ENCODE measurements at regions not wholly inside any gene's neighbourhood (a gene's known extent, or its start where the extent isn't known, plus 50 kb on each side); places are given as distances from the start of the nearest gene placed in this dataset.
"Not testable (repeated sequence)": the region's sequence is repeated elsewhere in the genome, so short reads cannot be mapped to it uniquely, and the experiment has no call there.

DNA sequence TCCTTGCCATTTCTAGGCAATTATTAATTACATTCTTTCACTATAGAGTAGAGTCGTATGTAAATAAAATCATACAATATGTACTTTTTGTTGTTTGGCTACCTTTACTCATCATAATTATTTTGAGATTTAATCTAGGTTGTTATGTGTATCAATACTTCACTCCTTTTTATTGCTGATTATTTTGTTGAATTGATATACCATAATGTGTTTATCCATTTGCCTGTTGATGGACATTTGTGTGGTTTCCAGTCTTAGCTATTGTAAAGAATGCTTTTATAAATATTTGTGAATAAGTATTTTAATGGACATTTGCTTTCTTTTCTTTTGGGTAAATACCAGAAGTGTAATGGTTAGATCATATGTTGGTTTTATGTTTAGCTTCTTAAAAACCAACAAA lies 174.0 kb downstream of the RAMP3 start:
- Histone ChIP-seq H3K9me3 (ENCODE audit: low read length) (no peaks in the 10 kb centered on the region), H3K4me3 (ENCODE audit: low read length) (no peak overlapping the region), H3K36me3 (ENCODE audit: insufficient read depth, low read length) (no peaks in the 10 kb centered on the region), H3K27me3 (ENCODE audit: insufficient read depth, low read length) (no peaks in the 10 kb centered on the region), H3K4me1 (ENCODE audit: insufficient read depth, low read length) (no peaks in the 10 kb centered on the region), H2AFZ (ENCODE audit: low read depth, low read length) (no peak overlapping the region)

DNA sequence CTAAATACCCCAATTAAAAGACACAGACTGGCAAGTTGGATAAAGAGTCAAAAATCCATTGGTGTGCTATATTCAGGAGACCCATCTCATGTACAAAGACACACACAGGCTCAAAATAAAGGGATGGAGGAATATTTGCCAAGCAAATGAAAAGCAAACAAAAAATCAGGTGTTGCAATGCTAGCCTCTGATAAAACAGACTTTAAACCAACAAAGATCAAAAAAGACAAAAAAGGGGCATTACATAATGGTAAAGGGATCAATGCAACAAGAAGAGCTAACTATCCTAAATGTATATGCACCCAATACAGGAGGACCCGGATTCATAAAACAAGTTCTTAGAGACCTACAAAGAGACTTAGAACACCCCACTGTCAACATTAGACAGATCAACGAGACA lies 177.4 kb downstream of the RAMP3 start:
- H3K27me3 ChIP-seq (ENCODE audit: insufficient read depth, low read length); H3K36me3 ChIP-seq (ENCODE audit: insufficient read depth, low read length); H2AFZ ChIP-seq (ENCODE audit: low read depth, low read length); H3K4me1 ChIP-seq (ENCODE audit: insufficient read depth, low read length); H3K4me3 ChIP-seq (ENCODE audit: low read length); H3K9me3 ChIP-seq (ENCODE audit: low read length): not testable (repeated sequence)

DNA sequence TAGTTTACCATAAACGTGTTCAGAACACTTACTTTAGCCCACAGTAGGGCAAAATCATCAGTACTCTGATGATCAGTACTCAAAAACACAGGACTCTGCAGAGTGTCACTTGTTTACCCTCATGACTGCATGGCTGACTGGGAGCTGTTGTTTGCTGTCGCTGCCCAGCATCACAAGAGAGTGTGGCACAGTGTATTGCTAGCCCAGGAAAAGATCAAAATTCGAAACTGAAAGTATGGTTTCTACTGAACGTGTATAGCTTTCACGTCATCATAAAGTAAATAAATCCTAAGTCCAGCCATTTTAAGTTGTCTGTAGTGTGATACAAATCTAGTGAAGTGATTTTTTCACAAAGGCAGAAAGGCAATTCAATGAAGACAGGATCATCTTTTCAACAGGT lies 184.6 kb downstream of the RAMP3 start:
- no peaks in the 10 kb centered on the region for H3K9me3 ChIP-seq (ENCODE audit: low read length)
- no peaks in the 10 kb centered on the region for H3K27me3 ChIP-seq (ENCODE audit: insufficient read depth, low read length)
- H2AFZ ChIP-seq (ENCODE audit: low read depth, low read length) = no peak overlapping the region
- H3K4me3 ChIP-seq (ENCODE audit: low read length) = no peak overlapping the region
- no peaks in the 10 kb centered on the region for H3K4me1 ChIP-seq (ENCODE audit: insufficient read depth, low read length)
- H3K36me3 ChIP-seq (ENCODE audit: insufficient read depth, low read length) = no peaks in the 10 kb centered on the region

DNA sequence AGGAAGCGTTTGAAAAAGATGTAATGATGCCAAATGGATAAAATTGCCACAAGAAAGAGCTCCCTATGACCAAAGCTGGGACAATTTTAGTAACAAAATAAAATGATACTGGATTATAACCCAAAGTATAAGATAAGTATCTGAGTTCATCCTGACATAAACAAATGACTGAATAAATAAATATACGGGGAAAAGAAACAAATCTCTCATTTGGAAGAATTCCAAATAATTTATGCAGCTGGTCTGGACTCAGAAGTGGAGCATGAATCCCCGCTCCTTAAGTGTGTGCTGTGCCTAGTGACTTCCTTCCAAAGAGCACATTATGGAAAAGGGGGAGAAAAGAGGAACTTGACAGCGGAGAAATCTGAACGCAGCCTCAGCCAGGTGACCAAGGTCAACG lies 186.2 kb downstream of the RAMP3 start:
- Histone ChIP-seq H3K4me1 (ENCODE audit: insufficient read depth, low read length) (no peaks in the 10 kb centered on the region), H2AFZ (ENCODE audit: low read depth, low read length) (no peak overlapping the region), H3K9me3 (ENCODE audit: low read length) (no peaks in the 10 kb centered on the region), H3K36me3 (ENCODE audit: insufficient read depth, low read length) (no peaks in the 10 kb centered on the region), H3K27me3 (ENCODE audit: insufficient read depth, low read length) (no peaks in the 10 kb centered on the region), H3K4me3 (ENCODE audit: low read length) (no peak overlapping the region)

DNA sequence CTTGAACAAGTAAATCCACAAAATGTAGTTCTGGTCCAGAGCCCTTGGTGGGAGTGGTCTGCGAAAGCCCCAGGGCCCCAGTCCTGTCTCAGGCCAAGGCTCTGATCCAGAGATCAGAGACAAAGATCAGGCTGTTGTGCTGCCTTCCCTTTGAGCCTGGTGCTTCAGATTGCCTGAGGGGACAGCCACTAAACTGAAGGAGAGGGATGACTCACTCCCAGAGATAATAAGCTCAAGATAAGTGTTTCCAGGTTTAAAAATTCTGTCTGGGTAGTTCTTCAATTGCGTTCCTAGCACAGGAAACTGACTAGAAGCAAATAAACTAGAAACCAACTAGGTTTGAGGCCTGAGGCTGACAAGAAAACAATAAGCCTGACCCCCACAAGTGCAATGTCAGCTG lies 190.2 kb downstream of the RAMP3 start:
- no peak overlapping the region for H3K4me3 ChIP-seq (ENCODE audit: low read length)
- no peak overlapping the region for H2AFZ ChIP-seq (ENCODE audit: low read depth, low read length)
- no peaks in the 10 kb centered on the region for H3K4me1 ChIP-seq (ENCODE audit: insufficient read depth, low read length)
- no peaks in the 10 kb centered on the region for H3K27me3 ChIP-seq (ENCODE audit: insufficient read depth, low read length)
- H3K36me3 ChIP-seq (ENCODE audit: insufficient read depth, low read length) = no peaks in the 10 kb centered on the region
- H3K9me3 ChIP-seq (ENCODE audit: low read length) = no peaks in the 10 kb centered on the region

DNA sequence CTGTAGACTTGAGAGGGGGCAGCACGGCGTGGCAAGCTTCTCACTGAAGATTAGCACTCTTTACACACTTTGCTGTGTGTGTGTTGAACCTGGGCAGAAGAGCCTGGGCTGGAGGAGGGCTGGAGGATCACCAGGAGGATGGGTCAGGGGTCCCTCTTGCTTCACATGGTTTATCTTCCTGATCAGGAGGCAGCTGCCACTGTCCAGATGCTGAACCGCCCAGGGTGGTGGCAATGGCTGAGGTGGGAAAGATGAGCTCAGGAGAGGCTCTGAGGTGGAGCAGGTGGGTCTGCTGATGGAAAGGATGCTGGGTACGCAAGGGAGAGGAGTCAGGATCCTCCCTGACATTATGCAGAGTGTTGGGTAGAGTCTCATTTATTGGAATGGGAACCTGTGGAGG lies 191.5 kb downstream of the RAMP3 start:
- H3K4me1 ChIP-seq (ENCODE audit: insufficient read depth, low read length) = no peaks in the 10 kb centered on the region
- no peak overlapping the region for H3K4me3 ChIP-seq (ENCODE audit: low read length)
- H3K27me3 ChIP-seq (ENCODE audit: insufficient read depth, low read length) = no peaks in the 10 kb centered on the region
- no peaks in the 10 kb centered on the region for H3K36me3 ChIP-seq (ENCODE audit: insufficient read depth, low read length)
- no peak overlapping the region for H2AFZ ChIP-seq (ENCODE audit: low read depth, low read length)
- H3K9me3 ChIP-seq (ENCODE audit: low read length) = no peaks in the 10 kb centered on the region

DNA sequence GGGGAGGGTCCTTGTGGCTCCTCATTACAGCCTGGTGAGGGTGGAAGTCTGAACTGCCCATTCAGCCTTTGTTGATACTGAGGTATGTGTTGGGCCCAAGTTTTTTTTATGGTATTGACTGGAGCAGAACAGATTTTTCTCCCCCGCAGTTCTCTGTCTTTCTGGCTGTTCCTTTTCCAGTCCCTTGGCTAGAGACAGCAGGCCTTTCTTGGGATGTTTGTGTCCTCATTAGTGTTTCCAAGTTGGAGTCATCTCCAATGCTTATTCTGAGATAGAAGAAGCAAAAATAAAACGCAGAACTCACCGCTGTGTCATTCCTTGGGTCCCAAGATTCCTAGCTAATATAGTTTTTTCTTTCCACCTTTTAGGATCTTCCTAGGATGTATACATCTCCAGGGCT lies 193.3 kb downstream of the RAMP3 start:
- Histone ChIP-seq H3K9me3 (ENCODE audit: low read length) (no peaks in the 10 kb centered on the region), H3K36me3 (ENCODE audit: insufficient read depth, low read length) (no peaks in the 10 kb centered on the region), H2AFZ (ENCODE audit: low read depth, low read length) (no peak overlapping the region), H3K27me3 (ENCODE audit: insufficient read depth, low read length) (no peaks in the 10 kb centered on the region), H3K4me3 (ENCODE audit: low read length) (no peak overlapping the region), H3K4me1 (ENCODE audit: insufficient read depth, low read length) (no peaks in the 10 kb centered on the region)

DNA sequence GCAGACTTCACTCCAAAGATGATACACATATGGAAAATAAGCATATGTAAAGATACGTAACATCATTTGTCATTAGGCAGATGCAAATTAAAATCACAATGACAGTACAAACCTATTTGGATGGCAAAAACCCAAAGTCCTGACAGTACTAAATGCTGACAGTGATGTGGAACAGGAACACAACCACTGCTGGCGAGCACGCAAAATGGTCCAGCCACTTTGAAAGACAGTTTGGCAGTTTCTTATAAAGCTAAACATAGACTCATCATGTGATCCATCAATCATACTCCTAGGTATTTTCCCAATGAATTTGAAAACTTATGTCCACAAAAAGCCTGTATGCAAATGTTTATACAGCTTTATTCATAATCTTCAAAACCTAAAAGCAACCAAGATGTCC lies 200.7 kb downstream of the RAMP3 start:
- Histone ChIP-seq H3K4me1 (ENCODE audit: insufficient read depth, low read length) (no peaks in the 10 kb centered on the region), H3K4me3 (ENCODE audit: low read length) (no peak overlapping the region), H3K36me3 (ENCODE audit: insufficient read depth, low read length) (no peaks in the 10 kb centered on the region), H3K27me3 (ENCODE audit: insufficient read depth, low read length) (no peaks in the 10 kb centered on the region), H3K9me3 (ENCODE audit: low read length) (no peaks in the 10 kb centered on the region), H2AFZ (ENCODE audit: low read depth, low read length) (no peak overlapping the region)

DNA sequence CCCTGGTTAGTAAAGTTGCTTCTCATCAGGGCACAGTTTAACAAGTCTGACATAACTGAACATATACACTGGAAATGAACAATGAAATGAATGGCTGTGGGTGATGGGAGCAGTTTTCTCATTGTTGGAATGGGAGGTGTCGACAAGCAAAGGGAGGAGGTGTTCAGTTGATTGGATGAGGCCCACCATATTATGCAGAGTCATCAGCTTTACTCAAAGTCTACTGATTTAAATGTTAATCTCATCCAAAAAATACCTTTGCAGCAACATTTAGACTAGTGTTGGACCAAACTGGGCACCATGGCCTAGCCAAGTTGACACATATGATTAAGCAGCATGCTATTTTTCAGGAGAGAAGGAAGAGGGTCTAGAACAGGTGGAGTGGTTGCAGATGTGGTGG lies 201.7 kb downstream of the RAMP3 start:
- H3K4me3 ChIP-seq (ENCODE audit: low read length) = no peak overlapping the region
- no peak overlapping the region for H2AFZ ChIP-seq (ENCODE audit: low read depth, low read length)
- H3K27me3 ChIP-seq (ENCODE audit: insufficient read depth, low read length) = no peaks in the 10 kb centered on the region
- H3K36me3 ChIP-seq (ENCODE audit: insufficient read depth, low read length) = no peaks in the 10 kb centered on the region
- no peaks in the 10 kb centered on the region for H3K9me3 ChIP-seq (ENCODE audit: low read length)
- no peaks in the 10 kb centered on the region for H3K4me1 ChIP-seq (ENCODE audit: insufficient read depth, low read length)

DNA sequence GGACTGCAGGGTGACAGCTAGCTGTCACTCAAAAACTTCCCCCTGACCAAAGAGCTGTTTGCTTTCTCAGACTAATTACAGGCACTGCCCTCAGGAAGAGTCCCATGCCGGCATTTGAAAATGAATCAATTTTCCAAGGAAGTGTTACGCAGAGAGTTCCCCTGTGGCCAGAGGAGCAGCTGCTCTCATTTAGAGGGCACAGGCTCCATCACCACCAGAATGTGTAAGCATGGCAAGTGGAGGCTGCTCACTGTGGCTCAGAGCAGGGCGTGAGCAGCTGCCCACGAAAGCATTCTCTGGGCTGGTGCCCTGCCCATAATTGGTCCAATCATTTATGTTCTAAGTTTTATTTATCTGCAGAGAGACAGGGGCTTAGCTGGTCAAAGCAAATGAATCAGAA lies 202.2 kb downstream of the RAMP3 start:
- no peaks in the 10 kb centered on the region for H3K27me3 ChIP-seq (ENCODE audit: insufficient read depth, low read length)
- no peak overlapping the region for H2AFZ ChIP-seq (ENCODE audit: low read depth, low read length)
- H3K4me3 ChIP-seq (ENCODE audit: low read length) = no peak overlapping the region
- no peaks in the 10 kb centered on the region for H3K4me1 ChIP-seq (ENCODE audit: insufficient read depth, low read length)
- H3K36me3 ChIP-seq (ENCODE audit: insufficient read depth, low read length) = no peaks in the 10 kb centered on the region
- H3K9me3 ChIP-seq (ENCODE audit: low read length) = no peaks in the 10 kb centered on the region

DNA sequence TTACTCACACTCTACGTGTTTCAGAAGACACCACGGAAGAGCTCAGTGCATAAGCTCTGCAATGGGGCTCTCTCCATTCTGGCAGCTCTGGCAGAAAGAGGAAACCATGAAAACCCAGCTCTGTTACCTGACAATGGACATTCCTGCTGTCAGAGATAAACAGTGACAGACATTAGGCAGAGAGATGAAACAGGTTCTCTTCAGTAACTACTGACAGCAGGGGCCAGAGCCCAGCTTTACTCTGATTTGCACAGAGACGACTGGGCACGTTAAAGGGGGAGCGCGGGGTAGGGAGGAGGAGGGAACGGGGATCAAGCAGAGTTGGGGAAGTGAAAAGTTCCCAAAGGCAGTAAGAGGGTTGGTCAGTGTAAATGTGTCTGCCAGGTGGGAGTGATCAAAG lies 206.1 kb downstream of the RAMP3 start:
- H3K9me3 ChIP-seq (ENCODE audit: low read length) = no peaks in the 10 kb centered on the region

DNA sequence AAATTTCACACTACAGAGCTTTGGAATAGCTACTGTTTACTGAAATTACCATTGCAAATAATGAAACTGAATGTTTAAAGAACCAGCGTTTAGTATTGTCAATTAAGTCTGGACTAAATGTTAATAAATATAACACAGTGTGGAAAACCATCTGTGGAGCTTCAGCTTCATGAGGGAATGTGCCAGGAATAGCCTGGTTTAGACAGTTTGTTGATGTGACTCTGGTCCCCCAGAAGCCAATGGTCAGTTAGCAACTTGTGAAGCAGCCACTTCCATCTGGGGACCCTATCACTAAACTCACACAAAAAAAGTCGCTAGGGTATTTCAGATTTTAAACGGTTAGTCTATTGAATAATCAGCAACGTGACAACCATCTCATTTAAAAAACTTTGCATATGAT lies 207.8 kb downstream of the RAMP3 start:
- Histone ChIP-seq H2AFZ (ENCODE audit: low read depth, low read length) (no peak overlapping the region), H3K9me3 (ENCODE audit: low read length) (no peaks in the 10 kb centered on the region), H3K4me3 (ENCODE audit: low read length) (no peak overlapping the region)

More for the DNA sequence above, 206.1 kb downstream of the RAMP3 start:
- Histone ChIP-seq H3K27me3 (ENCODE audit: insufficient read depth, low read length) (no peaks in the 10 kb centered on the region), H2AFZ (ENCODE audit: low read depth, low read length) (no peak overlapping the region), H3K36me3 (ENCODE audit: insufficient read depth, low read length) (no peaks in the 10 kb centered on the region), H3K4me1 (ENCODE audit: insufficient read depth, low read length) (no peaks in the 10 kb centered on the region), H3K4me3 (ENCODE audit: low read length) (no peak overlapping the region)

DNA sequence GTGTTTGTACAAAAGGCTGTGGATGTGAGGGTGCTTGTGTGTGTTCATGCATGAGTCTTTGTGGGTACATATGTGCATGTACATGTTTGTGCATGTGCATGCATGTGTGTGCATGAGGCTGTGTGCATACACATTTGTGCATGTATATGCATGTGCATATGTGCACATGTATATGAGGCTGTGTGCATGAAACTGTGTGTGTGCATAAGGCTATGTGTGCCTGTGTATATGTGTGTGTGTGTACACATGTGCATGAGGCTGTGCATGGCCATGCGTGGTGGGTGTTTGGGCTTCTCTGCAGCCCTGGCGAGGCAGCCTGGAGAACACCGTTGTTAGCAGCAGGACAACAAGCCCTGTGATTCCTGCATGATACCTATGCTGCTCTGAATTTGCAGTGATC lies 207.7 kb upstream of the ADCY1 start:
- Histone ChIP-seq H3K27me3 (ENCODE audit: insufficient read depth, low read length) (no peaks in the 10 kb centered on the region), H3K4me3 (ENCODE audit: low read length) (no peak overlapping the region), H3K4me1 (ENCODE audit: insufficient read depth, low read length) (no peaks in the 10 kb centered on the region), H2AFZ (ENCODE audit: low read depth, low read length) (no peak overlapping the region), H3K36me3 (ENCODE audit: insufficient read depth, low read length) (no peaks in the 10 kb centered on the region), H3K9me3 (ENCODE audit: low read length) (no peaks in the 10 kb centered on the region)

More for the DNA sequence above, 207.8 kb downstream of the RAMP3 start:
- Histone ChIP-seq H3K4me1 (ENCODE audit: insufficient read depth, low read length) (no peaks in the 10 kb centered on the region), H3K36me3 (ENCODE audit: insufficient read depth, low read length) (no peaks in the 10 kb centered on the region), H3K27me3 (ENCODE audit: insufficient read depth, low read length) (no peaks in the 10 kb centered on the region)

DNA sequence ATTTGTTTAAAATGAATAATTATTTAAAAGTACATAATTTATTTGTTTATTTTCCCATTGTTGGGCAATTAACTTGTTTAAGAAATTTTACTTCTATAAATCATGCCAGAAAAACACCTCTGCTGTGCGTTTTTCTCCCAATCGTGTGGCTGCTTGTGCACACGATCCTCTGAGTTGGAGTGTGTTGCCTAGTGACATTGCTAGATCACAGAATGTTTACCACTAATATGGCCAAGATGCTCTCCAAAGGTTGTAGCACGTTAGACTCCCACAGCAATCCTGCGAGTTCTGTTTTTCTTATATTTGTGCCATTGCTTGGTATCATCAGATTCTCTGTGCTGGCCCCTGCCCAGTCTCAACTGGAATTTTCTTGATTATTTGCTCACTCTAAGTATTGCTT lies 207.1 kb upstream of the ADCY1 start:
- no peaks in the 10 kb centered on the region for H3K9me3 ChIP-seq (ENCODE audit: low read length)
- H2AFZ ChIP-seq (ENCODE audit: low read depth, low read length) = no peak overlapping the region
- no peaks in the 10 kb centered on the region for H3K4me1 ChIP-seq (ENCODE audit: insufficient read depth, low read length)
- no peak overlapping the region for H3K4me3 ChIP-seq (ENCODE audit: low read length)
- no peaks in the 10 kb centered on the region for H3K27me3 ChIP-seq (ENCODE audit: insufficient read depth, low read length)
- no peaks in the 10 kb centered on the region for H3K36me3 ChIP-seq (ENCODE audit: insufficient read depth, low read length)

All from neuron (in vitro differentiated cells).